WTC11 (cell line): ENCODE measurements at regions not wholly inside any gene's neighbourhood (a gene's known extent, or its start where the extent isn't known, plus 50 kb on each side); places are given as distances from the start of the nearest gene placed in this dataset.

Experiments
- ATF1 ChIP-seq: sonication (generic); formaldehyde crosslinking; IDR thresholded peaks from 2 replicates; pipeline ENCODE4 v1.8.1; 2023; ENCODE audit warnings: mild to moderate bottlenecking, moderate library complexity, missing genetic modification reagents
- ATF6 ChIP-seq: sonication (generic); formaldehyde crosslinking; IDR thresholded peaks from 2 replicates; pipeline ENCODE4 v1.8.1; 2023; ENCODE audit warnings: mild to moderate bottlenecking, missing genetic modification reagents
- CBFB ChIP-seq: sonication (generic); formaldehyde crosslinking; IDR thresholded peaks from 2 replicates; pipeline ENCODE4 v1.8.1; 2022; ENCODE audit warnings: mild to moderate bottlenecking, low read depth, missing genetic modification reagents
- CREB1 ChIP-seq: sonication (generic); formaldehyde crosslinking; IDR thresholded peaks from 2 replicates; pipeline ENCODE4 v1.8.0; 2023; ENCODE audit warnings: mild to moderate bottlenecking, missing genetic modification reagents
- ESRRA ChIP-seq: sonication (generic); formaldehyde crosslinking; IDR thresholded peaks from 2 replicates; pipeline ENCODE4 v1.8.1; 2022; ENCODE audit warnings: mild to moderate bottlenecking, missing genetic modification reagents, borderline replicate concordance
- FOXJ3 ChIP-seq: sonication (generic); formaldehyde crosslinking; IDR thresholded peaks from 2 replicates; pipeline ENCODE4 v1.9.0; 2021; ENCODE audit warnings: missing genetic modification reagents, mild to moderate bottlenecking, borderline replicate concordance
- HMGA2 ChIP-seq: fragments of 250-450 bp; sonication (Bioruptor Pico); IDR thresholded peaks from 2 replicates; pipeline ENCODE4 v1.4.0; 2021; ENCODE audit warnings: mild to moderate bottlenecking, moderate library complexity
- JUN ChIP-seq: sonication (generic); formaldehyde crosslinking; IDR thresholded peaks from 2 replicates; pipeline ENCODE4 v1.8.0; 2023; ENCODE audit warnings: mild to moderate bottlenecking, missing genetic modification reagents
- MLX ChIP-seq: sonication (generic); formaldehyde crosslinking; IDR thresholded peaks from 2 replicates; pipeline ENCODE4 v1.8.1; 2023; ENCODE audit warnings: mild to moderate bottlenecking, missing genetic modification reagents, moderate library complexity
- SMAD3 ChIP-seq: sonication (generic); formaldehyde crosslinking; IDR thresholded peaks from 2 replicates; pipeline ENCODE4 v1.8.0; 2022; ENCODE audit warnings: missing genetic modification reagents, mild to moderate bottlenecking, borderline replicate concordance
- ZBTB43 ChIP-seq: sonication (generic); formaldehyde crosslinking; IDR thresholded peaks from 2 replicates; pipeline ENCODE4 v1.8.1; 2023; ENCODE audit warnings: mild to moderate bottlenecking, missing genetic modification reagents
- ZNF138 ChIP-seq: sonication (generic); formaldehyde crosslinking; conservative IDR thresholded peaks from 2 replicates; pipeline ENCODE4 v1.8.1; 2022; ENCODE audit warnings: mild to moderate bottlenecking, moderate library complexity, missing genetic modification reagents
- TF ChIP-seq, protein P1 (sequence below): sonication (generic); formaldehyde crosslinking; IDR thresholded peaks from 2 replicates; pipeline ENCODE4 v1.8.1; 2023; ENCODE audit warnings: mild to moderate bottlenecking, missing genetic modification reagents, moderate library complexity
- TF ChIP-seq, protein P2 (sequence below): fragments of 200-600 bp; IDR thresholded peaks from 2 replicates; pipeline ENCODE4 v1.8.0; 2022; ENCODE audit warnings: antibody characterized with exemption

- no peak for TF ChIP-seq MLX (CRISPR knock-in tag)
- TF ChIP-seq, protein P1, sequence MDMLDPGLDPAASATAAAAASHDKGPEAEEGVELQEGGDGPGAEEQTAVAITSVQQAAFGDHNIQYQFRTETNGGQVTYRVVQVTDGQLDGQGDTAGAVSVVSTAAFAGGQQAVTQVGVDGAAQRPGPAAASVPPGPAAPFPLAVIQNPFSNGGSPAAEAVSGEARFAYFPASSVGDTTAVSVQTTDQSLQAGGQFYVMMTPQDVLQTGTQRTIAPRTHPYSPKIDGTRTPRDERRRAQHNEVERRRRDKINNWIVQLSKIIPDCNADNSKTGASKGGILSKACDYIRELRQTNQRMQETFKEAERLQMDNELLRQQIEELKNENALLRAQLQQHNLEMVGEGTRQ (CRISPR knock-in tag): no peak
- no peak for TF ChIP-seq FOXJ3
- TF ChIP-seq, protein P2, sequence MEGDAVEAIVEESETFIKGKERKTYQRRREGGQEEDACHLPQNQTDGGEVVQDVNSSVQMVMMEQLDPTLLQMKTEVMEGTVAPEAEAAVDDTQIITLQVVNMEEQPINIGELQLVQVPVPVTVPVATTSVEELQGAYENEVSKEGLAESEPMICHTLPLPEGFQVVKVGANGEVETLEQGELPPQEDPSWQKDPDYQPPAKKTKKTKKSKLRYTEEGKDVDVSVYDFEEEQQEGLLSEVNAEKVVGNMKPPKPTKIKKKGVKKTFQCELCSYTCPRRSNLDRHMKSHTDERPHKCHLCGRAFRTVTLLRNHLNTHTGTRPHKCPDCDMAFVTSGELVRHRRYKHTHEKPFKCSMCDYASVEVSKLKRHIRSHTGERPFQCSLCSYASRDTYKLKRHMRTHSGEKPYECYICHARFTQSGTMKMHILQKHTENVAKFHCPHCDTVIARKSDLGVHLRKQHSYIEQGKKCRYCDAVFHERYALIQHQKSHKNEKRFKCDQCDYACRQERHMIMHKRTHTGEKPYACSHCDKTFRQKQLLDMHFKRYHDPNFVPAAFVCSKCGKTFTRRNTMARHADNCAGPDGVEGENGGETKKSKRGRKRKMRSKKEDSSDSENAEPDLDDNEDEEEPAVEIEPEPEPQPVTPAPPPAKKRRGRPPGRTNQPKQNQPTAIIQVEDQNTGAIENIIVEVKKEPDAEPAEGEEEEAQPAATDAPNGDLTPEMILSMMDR: no peak
- no peak for TF ChIP-seq ATF6 (CRISPR knock-in tag)
- TF ChIP-seq ZNF138: no peak
- TF ChIP-seq CBFB: no peak
- TF ChIP-seq HMGA2 (CRISPR knock-in tag): no peak
- TF ChIP-seq ZBTB43: no peak
- no peak for TF ChIP-seq CREB1 (CRISPR knock-in tag)
- TF ChIP-seq SMAD3: no peak
- TF ChIP-seq ESRRA: no peak
- no peak for TF ChIP-seq ATF1 (CRISPR knock-in tag)
- no peak for TF ChIP-seq JUN (CRISPR knock-in tag)
Measured at GRCh38 chr15:87563869-87564268, 692.7 kb downstream of the NTRK3 start.
